ENCODE measurements at regions not wholly inside any gene's neighbourhood (a gene's known extent, or its start where the extent isn't known, plus 50 kb on each side); places are given as distances from the start of the nearest gene placed in this dataset.

GRCh38 chr17:77421630-77421972, 280.8 kb downstream of the SEC14L1 start:
- no peak for DNase-seq

GRCh38 chr17:77422104-77422747, 281.5 kb downstream of the SEC14L1 start:
- DNase-seq, result no peak

DNA sequence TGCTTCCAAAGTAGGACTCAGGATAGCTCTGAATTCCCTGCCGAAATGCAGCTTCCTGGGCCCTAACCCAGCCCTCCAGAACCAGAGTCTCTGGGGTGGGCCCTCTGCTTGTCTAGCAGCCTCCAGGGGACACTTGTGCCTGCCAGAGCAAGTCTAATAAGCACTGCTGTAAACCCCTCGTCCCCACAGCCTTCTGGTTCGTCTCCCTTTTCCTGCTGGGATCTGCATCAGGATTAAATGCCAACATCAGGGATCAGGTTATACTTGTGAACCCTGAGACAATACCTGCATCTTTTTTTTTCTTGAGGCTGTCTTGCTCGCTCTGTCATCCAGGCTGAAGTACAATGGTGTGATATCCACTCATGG, 282.0 kb downstream of the SEC14L1 start:
- no peak for DNase-seq

GRCh38 chr17:77423589-77424451, 283.1 kb downstream of the SEC14L1 start:
- no peak for DNase-seq

DNA sequence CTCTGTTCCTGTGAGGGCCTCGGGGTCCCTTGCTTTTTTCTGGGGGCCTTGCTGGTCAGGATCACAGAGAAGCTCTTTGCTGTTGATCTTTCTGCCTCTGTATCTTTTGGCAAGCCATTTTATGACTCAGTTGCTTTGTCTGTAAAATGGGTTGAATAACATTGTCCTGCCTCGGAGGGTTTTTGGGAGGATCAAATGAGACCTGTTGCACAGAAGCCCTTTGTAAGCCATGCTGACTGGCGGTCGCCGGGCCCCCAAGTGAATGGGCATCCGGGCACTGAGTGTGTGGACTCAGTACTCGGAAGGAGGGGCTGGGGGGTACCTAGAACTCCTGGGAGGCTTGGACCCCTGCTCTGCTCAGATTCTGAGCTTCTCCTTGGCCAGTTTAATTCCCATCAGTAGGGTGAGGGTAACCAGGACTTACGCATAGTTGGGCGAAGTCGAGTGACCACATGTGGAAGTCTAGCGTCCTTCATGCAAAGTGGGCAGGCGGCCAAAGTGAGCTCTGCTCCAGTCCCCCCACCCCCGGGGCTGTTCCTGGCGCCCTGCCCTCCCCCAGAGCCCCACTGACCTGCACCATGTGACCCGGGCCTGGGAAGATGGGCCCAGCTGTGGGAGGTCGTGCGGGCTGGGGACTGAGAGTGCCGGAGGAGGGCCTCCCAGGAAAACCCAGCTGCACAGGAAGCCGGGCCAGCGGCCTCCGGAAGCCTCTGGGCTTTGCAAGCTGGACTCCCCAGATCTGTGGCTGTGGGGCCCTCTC, 284.0 kb downstream of the SEC14L1 start:
- DNase-seq, result no peak

DNA sequence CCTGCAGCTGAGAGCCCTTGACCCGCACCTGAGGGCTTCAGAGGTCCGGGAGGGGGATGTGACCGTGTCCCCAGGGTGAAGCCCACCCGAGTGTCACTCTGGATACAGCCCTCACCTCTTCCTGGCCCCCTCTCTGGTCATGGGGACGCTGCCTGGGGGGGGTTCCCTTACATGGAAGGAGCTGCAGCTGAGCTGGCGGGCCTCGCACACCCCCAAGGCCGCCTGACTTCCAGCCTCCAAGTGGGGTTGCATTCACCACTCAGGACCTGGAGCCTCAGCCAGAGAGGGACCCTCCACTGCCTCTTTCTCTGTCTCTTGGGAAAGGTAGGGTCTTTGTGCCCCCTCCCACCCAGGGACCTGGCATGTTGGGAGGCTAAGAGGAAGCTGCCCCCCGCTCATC, 284.6 kb downstream of the SEC14L1 start:
- no peak for DNase-seq

DNA sequence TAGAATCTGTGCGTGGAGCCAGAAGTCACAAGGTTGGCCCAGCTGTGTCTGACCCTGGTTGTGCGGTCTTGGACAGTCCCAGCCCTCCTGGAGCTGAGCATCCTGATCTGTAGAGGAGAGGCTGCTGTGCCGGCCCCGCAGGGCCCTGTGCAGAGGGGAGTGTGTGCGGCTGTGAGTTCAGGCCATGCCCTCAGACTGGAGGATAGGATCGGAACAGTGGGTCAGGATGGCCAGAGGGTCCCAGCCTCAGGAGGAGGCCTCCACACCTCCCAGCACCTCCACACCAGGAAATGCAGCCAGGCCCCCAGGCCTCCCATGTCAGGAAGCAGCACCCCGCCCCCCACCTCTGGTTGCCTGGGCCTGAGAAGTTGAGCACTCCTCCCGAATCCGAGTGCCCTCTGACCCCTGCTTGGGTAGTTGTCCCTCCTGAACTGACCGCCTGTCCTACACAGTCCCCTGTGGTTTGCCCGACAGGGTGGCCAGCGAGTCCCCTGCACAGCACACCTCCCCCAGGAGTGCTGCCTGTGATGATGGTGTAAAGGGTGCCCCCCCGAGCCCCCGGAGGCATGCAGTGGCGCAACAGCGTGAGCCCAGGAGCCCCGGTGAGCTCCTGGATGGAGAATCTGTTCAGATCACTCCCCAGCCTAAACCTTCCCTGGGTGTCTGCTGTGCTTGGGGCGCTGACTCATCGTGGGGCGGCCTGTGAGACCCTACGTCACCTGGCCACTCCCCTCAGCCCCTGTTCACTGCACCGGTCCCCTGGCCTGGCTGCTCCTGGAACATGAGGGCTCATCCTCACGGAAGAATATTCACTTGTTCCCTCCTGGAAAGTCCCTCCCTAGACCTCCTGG, 285.2 kb downstream of the SEC14L1 start:
- DNase-seq, result no peak

GRCh38 chr17:77426676-77427386, 286.1 kb downstream of the SEC14L1 start:
- no peak for DNase-seq

- DNase-seq, result no peak
Observed at GRCh38 chr17:77427391-77427991, 286.7 kb downstream of the SEC14L1 start.

DNA sequence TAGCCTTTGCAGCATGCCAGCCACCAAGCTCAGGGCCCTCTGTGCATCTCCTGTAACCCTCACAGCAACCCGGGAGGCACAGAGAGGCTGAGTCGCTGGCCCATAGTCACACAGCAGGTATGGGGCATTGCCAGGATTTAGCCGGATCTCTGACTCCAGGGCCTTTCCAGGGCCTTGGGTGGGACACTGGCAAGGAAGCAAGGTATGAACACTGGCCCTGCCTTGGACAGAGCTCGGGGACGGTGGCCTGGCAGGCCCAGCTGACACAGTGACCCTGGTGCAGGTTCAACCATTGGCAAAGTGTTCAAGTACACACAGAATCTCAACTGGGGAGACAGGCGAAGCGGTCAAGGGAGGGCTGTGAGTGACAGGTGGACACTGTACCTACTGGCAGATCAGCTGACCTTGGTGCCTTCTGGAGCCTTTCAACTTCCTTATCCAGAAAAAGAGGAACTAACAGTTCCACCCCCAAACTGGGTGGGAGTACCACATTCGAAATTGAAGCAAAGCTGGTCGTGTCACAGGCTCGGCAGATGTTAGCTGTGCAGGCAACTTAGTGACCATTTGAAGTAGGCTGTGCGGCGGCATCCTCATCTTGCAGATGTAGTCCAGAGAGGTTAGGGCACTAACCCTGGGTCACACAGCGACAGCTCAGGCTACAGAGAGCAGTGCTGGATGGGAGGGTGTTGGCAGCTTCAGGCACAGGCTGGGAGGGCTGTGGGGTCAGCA, 287.4 kb downstream of the SEC14L1 start:
- no peak for DNase-seq

GRCh38 chr17:77428749-77429368, 288.1 kb downstream of the SEC14L1 start:
- DNase-seq, result no peak

- DNase-seq, result no peak
Observed at GRCh38 chr17:77429369-77429968, 288.7 kb downstream of the SEC14L1 start.

DNA sequence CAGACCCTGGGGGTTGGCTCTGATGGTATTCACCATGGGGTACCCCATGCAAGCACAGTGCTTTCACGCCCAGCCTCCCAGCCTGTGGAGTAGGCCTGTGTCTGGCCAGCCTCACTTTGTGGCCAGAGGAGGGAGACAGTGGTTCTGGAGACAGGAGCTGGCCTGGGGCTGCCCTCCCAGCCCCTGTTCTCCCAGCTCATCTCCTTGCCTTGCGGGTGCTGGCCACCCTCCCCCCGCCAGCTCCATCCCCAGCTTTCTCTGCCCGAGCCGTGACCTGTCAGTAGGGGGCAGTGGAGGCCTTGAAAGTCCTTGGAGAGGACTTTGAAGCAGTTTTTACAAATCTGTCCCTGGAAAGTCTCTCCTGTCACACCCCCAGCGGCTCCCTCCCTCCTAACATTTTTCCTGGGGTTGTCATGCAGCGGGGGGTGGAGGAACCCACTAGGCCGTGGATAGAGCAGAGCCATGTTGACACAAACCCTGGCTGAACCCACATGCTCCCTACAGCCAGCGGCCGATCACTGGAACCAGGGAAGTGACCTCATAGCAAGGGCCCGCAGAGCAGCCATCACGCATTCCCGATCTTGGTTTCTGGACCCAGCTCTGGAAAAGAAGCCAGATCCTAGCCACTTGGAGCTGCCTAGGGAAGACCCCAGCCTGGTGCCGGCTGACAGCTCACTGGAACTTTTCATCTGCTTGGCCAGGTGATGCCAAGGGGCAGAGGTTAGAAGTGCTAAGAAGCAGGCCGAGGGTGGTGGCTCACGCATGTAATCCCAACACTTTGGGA, 289.4 kb downstream of the SEC14L1 start:
- peak; percentile 83 for DNase-seq

DNA sequence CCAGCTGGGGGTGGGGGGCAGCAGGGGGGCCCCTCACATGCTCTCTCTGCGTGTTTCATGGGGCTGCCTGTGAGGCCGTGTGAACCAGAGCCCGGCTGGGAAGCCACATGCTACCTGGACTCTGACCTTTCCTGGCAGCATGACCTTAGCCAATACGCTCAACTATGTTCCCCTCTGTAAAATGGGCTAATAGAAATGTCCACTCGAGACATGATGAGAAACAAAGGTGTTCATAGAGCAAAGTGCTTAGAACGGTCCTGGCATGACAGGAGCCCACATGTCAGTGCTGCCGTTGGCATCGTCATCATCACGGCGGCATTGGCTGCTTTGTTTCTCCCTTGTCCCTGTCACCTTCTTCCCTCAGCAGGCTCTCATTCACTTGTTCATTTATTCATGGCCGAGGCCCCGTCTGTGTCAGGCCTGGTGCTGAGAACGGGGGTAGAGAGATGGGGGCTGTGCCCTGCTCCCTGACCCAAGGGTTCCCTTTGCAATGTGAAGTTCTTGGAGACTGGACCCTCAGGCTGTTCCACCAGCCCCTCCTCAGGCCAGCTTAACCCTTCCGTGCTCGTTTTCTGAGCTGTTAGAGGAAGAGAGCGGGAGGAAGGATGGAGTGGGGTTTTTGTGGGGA, 291.4 kb downstream of the SEC14L1 start:
- no peak for DNase-seq

DNA sequence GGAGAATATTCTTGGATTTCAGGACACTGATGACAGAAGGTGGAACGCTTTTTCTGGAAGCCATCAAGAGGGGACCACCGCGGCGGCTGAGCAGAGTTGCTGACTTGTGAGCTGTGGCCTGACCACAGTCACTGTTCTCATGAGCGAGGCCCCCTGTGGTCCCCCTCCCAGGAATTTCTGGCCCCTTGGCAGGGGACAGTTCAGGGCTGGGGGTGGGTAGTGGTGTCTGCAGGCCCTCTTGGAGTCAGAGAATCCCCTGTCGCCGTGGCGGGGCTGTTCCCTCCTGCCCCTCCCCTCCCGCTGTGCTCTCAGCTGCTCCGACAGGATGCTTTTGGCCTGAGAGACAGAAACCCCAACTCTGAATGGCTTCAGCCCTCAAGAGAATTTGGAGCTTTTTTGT, 292.0 kb downstream of the SEC14L1 start:
- DNase-seq, result no peak

DNA sequence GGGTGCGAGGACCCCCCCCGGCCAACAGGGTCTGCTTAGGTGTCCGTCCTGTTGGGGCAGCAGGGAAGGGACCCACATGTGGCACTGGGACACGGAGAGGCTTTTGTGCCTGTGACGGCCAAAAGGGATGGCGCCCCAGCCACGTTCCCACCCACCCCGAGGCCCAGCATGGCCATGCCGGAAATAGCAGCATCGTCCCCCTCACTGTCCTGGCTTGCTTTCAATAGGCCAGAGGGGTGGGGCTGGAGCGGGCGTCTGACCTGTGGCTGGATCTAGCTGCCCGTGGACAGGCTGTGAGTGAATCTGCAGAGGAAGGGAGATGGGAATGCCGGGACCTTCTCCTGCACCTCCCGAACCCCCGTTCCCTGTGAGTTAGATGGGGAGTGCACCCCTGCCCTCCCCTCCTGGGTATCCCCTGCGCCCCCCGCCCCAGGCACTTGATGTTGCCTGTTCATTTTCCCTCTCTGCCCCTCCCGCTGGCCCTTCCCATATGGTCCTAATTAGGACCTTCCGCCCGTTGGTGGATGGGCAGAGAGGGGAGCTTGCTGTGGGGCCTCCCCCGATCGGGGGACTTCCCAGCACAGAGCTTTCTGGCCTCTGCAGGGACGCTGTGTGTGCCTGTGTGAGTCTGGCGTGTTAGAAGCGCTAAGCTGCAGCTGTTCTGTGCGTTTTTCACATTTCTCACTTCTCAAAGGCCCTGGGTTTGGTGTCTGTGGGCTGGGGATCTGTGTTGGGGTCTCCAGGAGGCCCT, 292.8 kb downstream of the SEC14L1 start:
- no peak for DNase-seq

DNA sequence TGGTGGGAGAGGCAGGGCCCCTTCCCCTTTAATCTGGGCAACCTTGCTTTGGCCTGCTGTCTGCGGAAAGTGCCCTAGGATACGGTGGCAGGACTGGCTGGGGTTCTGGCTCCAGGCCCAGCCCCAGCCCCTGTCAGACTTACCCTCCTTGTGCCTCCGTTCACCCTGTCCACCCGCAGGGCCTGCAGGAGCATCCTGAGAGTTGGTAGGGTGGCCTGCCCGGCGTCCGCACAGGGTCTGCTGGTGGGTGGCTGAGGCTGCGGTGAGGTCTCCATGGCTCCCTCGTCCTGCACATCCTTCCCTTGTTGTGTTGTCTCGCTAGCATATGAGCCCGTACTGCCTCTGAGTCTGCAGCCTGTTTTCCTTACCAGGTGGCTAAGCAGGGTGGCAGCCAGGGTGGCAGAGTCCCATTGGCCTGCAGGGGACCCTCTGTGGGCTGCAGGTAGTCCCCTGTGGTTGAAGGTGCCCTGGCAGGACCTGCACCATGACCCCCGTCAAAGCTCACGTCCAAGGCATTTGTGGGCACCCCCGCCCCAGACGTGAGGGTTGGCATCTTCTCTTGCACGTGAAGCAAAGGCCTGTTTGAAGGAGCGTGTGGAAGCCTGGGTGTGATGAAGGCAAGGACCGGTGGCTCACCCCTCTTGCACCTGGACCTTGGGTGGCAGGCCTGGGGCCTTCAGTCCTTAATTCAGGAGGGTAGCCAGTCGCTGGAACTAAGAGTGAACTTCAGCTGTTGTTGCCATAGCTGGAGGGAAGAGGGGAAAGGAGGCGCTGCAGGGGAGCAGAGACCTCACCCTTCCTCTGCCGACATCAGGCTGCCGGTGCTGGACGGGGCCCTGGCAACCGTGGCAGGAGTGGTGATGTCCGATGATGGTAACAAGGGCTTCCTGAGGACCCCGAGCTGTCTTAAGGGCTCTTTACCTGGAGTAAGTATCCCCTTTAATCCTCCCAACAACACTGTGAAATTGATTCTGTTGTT, 293.7 kb downstream of the SEC14L1 start:
- DNase-seq, result no peak
